OCI-LY1 (cell line): ENCODE measurements at regions not wholly inside any gene's neighbourhood (a gene's known extent, or its start where the extent isn't known, plus 50 kb on each side); places are given as distances from the start of the nearest gene placed in this dataset.

ENCODE experiments used
- H2AFZ ChIP-seq: fragments of 200-600 bp; sonication (generic), shearing (Covaris generic); 2 replicates; pipeline ENCODE4 v1.6.0; 2014; ENCODE audit warnings: antibody characterized with exemption, mild to moderate bottlenecking, low read length
- H3F3A ChIP-seq: fragments of 200-600 bp; sonication (generic), shearing (Covaris generic); 2 replicates; pipeline ENCODE4 v1.6.0; 2014; ENCODE audit warnings: mild to moderate bottlenecking, antibody characterized with exemption, low read length, moderate library complexity; ENCODE audit not compliant: insufficient read depth
- H3K27ac ChIP-seq: fragments of 200-600 bp; sonication (generic); 2 replicates; pipeline ENCODE4 v1.5.1; 2014; ENCODE audit warnings: low read length, mixed run types, mild to moderate bottlenecking, low read depth; ENCODE audit not compliant: poor library complexity, severe bottlenecking
- H3K27me3 ChIP-seq: fragments of 200-600 bp; sonication (generic); 2 replicates; pipeline ENCODE4 v1.6.0; 2014; ENCODE audit warnings: antibody characterized with exemption, mild to moderate bottlenecking, low read length, moderate library complexity; ENCODE audit not compliant: insufficient read depth
- H3K36me3 ChIP-seq: fragments of 200-600 bp; sonication (generic); 2 replicates; pipeline ENCODE4 v1.6.1; 2014; ENCODE audit warnings: mild to moderate bottlenecking, antibody characterized with exemption, low read length, moderate library complexity, mixed read lengths; ENCODE audit not compliant: insufficient read depth
- H3K4me1 ChIP-seq: fragments of 200-600 bp; sonication (generic); 2 replicates; pipeline ENCODE4 v1.5.1; 2014; ENCODE audit warnings: mild to moderate bottlenecking, low read length, moderate library complexity; ENCODE audit not compliant: insufficient read depth, severe bottlenecking
- H3K4me2 ChIP-seq: fragments of 200-600 bp; sonication (generic), shearing (Covaris generic); 2 replicates; pipeline ENCODE4 v1.6.1; 2014; ENCODE audit warnings: low read length
- H3K4me3 ChIP-seq: fragments of 200-600 bp; sonication (generic); 2 replicates; pipeline ENCODE4 v1.5.1; 2014; ENCODE audit warnings: low read length, low read depth, mild to moderate bottlenecking, mixed read lengths; ENCODE audit not compliant: poor library complexity, severe bottlenecking
- H3K79me2 ChIP-seq: fragments of 200-600 bp; shearing (Covaris generic); 2 replicates; pipeline ENCODE4 v1.6.1; 2016; ENCODE audit warnings: mixed run types, low read length, mixed read lengths; ENCODE audit not compliant: insufficient read depth
- H3K9ac ChIP-seq: fragments of 200-600 bp; sonication (generic), shearing (Covaris generic); 2 replicates; pipeline ENCODE4 v1.6.1; 2014; ENCODE audit warnings: mild to moderate bottlenecking, low read length, mixed read lengths
- H3K9me2 ChIP-seq: fragments of 200-600 bp; sonication (generic), shearing (Covaris generic); 2 replicates; pipeline ENCODE4 v1.6.1; 2014; ENCODE audit warnings: low read depth, mild to moderate bottlenecking, low read length, mixed read lengths
- H3K9me3 ChIP-seq: fragments of 200-600 bp; shearing (Covaris generic); 2 replicates; pipeline ENCODE4 v1.6.1; 2014; ENCODE audit warnings: low read length, mixed read lengths
- H4K20me1 ChIP-seq: fragments of 200-600 bp; sonication (generic), shearing (Covaris generic); 2 replicates; pipeline ENCODE4 v1.6.0; 2016; ENCODE audit warnings: mild to moderate bottlenecking, low read length; ENCODE audit not compliant: insufficient read depth
- CTCF ChIP-seq: fragments of 200-600 bp; sonication (generic), shearing (Covaris generic); IDR thresholded peaks from 2 replicates; pipeline ENCODE4 v1.5.1; 2017; ENCODE audit warnings: mild to moderate bottlenecking, antibody characterized with exemption, low read length, moderate library complexity, mixed read lengths
- EZH2 ChIP-seq: fragments of 200-600 bp; sonication (generic), shearing (Covaris generic); IDR thresholded peaks from 2 replicates; pipeline ENCODE4 v1.8.0; 2017; ENCODE audit warnings: borderline replicate concordance, mixed run types, mild to moderate bottlenecking, antibody characterized with exemption, low read length, moderate library complexity, mixed read lengths

GRCh38 chr6:81821449-81821848, 69.0 kb upstream of the TENT5A start:
- no peak overlapping the region for H3K9ac ChIP-seq
- no peaks in the 10 kb centered on the region for H3K9me3 ChIP-seq
- TF ChIP-seq CTCF (no peak), EZH2 (no peak)
- no peaks in the 10 kb centered on the region for H3F3A ChIP-seq
- no peaks in the 10 kb centered on the region for H3K79me2 ChIP-seq
- no peak overlapping the region for H3K27ac ChIP-seq
- H3K27me3 ChIP-seq = no peaks in the 10 kb centered on the region
- H3K4me2 ChIP-seq = no peak overlapping the region
- H3K9me2 ChIP-seq = no peaks in the 10 kb centered on the region
- no peaks in the 10 kb centered on the region for H4K20me1 ChIP-seq
- no peaks in the 10 kb centered on the region for H3K36me3 ChIP-seq
- H3K4me3 ChIP-seq = no peak overlapping the region
- H2AFZ ChIP-seq = no peak overlapping the region
- no peaks in the 10 kb centered on the region for H3K4me1 ChIP-seq

DNA sequence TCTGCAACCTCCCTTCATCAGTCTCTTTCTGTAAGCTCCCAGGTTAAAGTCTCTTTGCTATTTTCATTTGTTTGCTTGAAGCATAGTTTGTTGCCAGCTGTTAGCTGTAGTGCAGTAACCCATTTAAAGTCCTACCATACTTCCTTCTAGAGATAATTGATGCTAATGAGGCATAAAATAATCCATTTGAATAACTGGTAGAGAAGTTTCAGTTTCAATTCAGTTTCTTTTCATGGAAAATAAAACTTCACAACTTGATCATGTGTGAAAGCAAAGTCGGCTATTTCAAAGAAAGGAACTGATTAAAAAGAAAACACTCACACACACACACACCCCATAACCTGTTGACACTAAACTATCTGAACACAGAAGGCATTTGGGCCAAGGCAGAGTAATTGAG, 68.5 kb upstream of the TENT5A start:
- Histone ChIP-seq H3K27ac (no peak overlapping the region), H4K20me1 (no peaks in the 10 kb centered on the region), H3K9me3 (no peaks in the 10 kb centered on the region), H2AFZ (no peak overlapping the region), H3K9ac (no peak overlapping the region), H3K9me2 (no peaks in the 10 kb centered on the region), H3K27me3 (no peaks in the 10 kb centered on the region), H3K4me2 (no peak overlapping the region), H3F3A (no peaks in the 10 kb centered on the region), H3K4me3 (no peak overlapping the region), H3K79me2 (no peaks in the 10 kb centered on the region), H3K4me1 (no peaks in the 10 kb centered on the region), H3K36me3 (no peaks in the 10 kb centered on the region)
- TF ChIP-seq CTCF (no peak), EZH2 (no peak)

GRCh38 chr6:81820422-81820821, 67.9 kb upstream of the TENT5A start:
- TF ChIP-seq CTCF (no peak), EZH2 (no peak)
- no peak overlapping the region for H3K9ac ChIP-seq
- H3K4me3 ChIP-seq = no peak overlapping the region
- no peaks in the 10 kb centered on the region for H3K4me1 ChIP-seq
- H2AFZ ChIP-seq = no peak overlapping the region
- no peaks in the 10 kb centered on the region for H3K9me2 ChIP-seq
- H3K79me2 ChIP-seq = no peaks in the 10 kb centered on the region
- no peak overlapping the region for H3K4me2 ChIP-seq
- H4K20me1 ChIP-seq = no peaks in the 10 kb centered on the region
- H3K9me3 ChIP-seq = no peaks in the 10 kb centered on the region
- no peaks in the 10 kb centered on the region for H3K36me3 ChIP-seq
- no peaks in the 10 kb centered on the region for H3K27me3 ChIP-seq
- no peaks in the 10 kb centered on the region for H3F3A ChIP-seq
- H3K27ac ChIP-seq = no peak overlapping the region
